ENCODE measurements at regions not wholly inside any gene's neighbourhood (a gene's known extent, or its start where the extent isn't known, plus 50 kb on each side); places are given as distances from the start of the nearest gene placed in this dataset.

- WGBS = 95% methylated on average over 1 of the region's 1 CpG
- Histone ChIP-seq H3K4me1 (peaks cover 6% of the 10 kb centered on the region), H3K36me3 (no peaks in the 10 kb centered on the region), H3K27ac (no peak overlapping the region), H3K4me3 (no peak overlapping the region), H3K27me3 (no peaks in the 10 kb centered on the region), H3K9me3 (no peaks in the 10 kb centered on the region)
- TF ChIP-seq POLR2A (IDR thresholded peaks at IDR 0.05) = no peak
- no peak for TF ChIP-seq POLR2AphosphoS5 (IDR thresholded peaks at IDR 0.05)
- TF ChIP-seq EP300 (IDR thresholded peaks at IDR 0.05) = no peak
- DNase-seq (ENCODE audit: low spot score in 2 of 2) = no peak
These were observed 102.6 kb upstream of the RBBP8 start for GRCh38 chr18:22830511-22830910.

- no peak for DNase-seq (ENCODE audit: low spot score in 2 of 2)
- 21% methylated on average over 1 of the region's 1 CpG for WGBS
- H3K27ac ChIP-seq = no peak overlapping the region
These were observed 101.7 kb upstream of the RBBP8 start for GRCh38 chr18:22831441-22831904.

DNA sequence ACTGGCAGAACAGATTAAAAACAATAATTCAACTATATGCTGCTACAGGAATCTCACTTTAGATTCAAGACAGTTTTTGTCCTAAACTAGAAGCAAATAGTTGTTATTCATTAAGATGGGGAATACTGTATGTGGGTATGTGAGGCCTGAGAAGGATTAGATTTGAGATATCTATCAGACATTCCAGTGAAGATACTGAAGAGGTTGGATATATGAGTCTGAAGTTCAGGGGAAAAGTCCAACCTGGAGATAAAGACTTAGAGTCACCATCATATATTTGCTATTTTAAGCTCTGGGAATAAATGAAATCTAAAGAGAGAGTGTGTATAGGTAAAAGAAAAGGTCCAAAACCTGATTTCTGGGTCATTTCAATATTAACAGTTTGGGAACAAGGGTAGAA is 96.2 kb upstream of the RBBP8 start:
- peaks cover 8% of the 10 kb centered on the region for H3K4me1 ChIP-seq
- H3K4me3 ChIP-seq = no peak overlapping the region
- DNase-seq (ENCODE audit: low spot score in 2 of 2) = no peak
- no peaks in the 10 kb centered on the region for H3K9me3 ChIP-seq
- H3K27me3 ChIP-seq = no peaks in the 10 kb centered on the region
- TF ChIP-seq EP300 (IDR thresholded peaks at IDR 0.05) (no peak), POLR2AphosphoS5 (IDR thresholded peaks at IDR 0.05) (no peak), CTCF (IDR thresholded peaks at IDR 0.05) (no peak), POLR2A (IDR thresholded peaks at IDR 0.05) (no peak)
- H3K36me3 ChIP-seq = no peaks in the 10 kb centered on the region
- H3K27ac ChIP-seq = no peak overlapping the region

More at GRCh38 chr18:22831441-22831904, 101.7 kb upstream of the RBBP8 start:
- Histone ChIP-seq H3K9me3 (no peaks in the 10 kb centered on the region), H3K27me3 (no peaks in the 10 kb centered on the region), H3K4me3 (no peak overlapping the region), H3K4me1 (peaks cover under 1% of the 10 kb centered on the region), H3K36me3 (no peaks in the 10 kb centered on the region)
- TF ChIP-seq CTCF (IDR thresholded peaks at IDR 0.05) = no peak
- TF ChIP-seq POLR2A (IDR thresholded peaks at IDR 0.05) = no peak
- no peak for TF ChIP-seq EP300 (IDR thresholded peaks at IDR 0.05)
- no peak for TF ChIP-seq POLR2AphosphoS5 (IDR thresholded peaks at IDR 0.05)

DNA sequence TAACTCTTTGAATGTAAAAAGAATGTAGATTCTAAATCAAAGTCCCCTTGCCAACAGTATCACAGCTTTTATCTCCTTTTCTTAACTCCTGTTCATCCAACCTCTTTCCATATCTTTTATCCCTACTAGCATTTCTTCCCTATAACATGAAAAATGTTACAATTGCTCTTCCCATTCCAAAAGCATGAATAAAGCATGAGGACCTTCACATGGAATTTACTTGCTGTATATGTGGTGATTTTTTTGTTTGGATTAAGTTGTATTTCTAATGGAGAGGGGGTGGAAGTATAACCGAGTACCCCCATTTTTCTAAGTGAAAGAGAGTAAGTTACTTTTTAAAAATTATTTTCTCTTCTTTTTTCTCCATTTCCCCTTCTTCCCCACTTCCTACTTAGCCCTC is 94.9 kb upstream of the RBBP8 start:
- H3K9me3 ChIP-seq = no peaks in the 10 kb centered on the region
- peaks cover 8% of the 10 kb centered on the region for H3K4me1 ChIP-seq
- no peak for TF ChIP-seq POLR2AphosphoS5 (IDR thresholded peaks at IDR 0.05)
- no peak for TF ChIP-seq CTCF (IDR thresholded peaks at IDR 0.05)
- TF ChIP-seq EP300 (IDR thresholded peaks at IDR 0.05) = no peak
- no peak for TF ChIP-seq POLR2A (IDR thresholded peaks at IDR 0.05)
- WGBS = 84% methylated on average over 1 of the region's 1 CpG
- H3K27ac ChIP-seq = no peak overlapping the region
- no peak for DNase-seq (ENCODE audit: low spot score in 2 of 2)
- no peak overlapping the region for H3K4me3 ChIP-seq
- H3K36me3 ChIP-seq = no peaks in the 10 kb centered on the region
- H3K27me3 ChIP-seq = no peaks in the 10 kb centered on the region

DNA sequence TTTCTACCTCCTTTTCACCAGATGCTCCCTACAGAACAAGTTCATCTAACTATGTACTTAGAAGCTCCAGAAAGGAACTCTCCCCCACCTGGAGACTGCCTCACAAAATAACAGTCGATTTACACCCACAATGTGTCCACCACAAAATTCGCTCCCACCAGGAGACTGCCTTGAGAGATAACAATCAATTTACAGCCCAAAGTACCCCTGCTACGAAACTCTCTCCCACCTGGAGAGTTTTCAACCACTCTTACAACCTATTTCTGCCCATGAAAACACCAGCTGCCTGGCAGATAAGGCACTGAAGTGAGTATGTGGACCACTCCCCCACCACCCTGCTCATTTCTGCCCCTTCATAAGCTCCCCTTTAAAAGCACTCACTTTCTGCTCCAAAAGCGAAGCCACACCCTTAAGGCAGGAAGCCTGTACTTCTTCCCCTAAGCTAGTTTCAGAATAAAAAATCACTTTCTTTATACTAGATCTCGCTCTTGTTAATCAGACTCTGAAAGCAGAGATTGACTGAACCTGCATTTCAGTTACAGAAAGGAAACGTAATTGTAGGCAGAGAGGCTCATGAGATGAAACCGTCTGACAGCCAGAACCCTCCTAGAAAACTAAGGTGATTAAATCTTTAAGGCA is 94.4 kb upstream of the RBBP8 start:
- H3K27me3 ChIP-seq = no peaks in the 10 kb centered on the region
- TF ChIP-seq CTCF (IDR thresholded peaks at IDR 0.05) = no peak
- TF ChIP-seq POLR2A (IDR thresholded peaks at IDR 0.05) = no peak
- TF ChIP-seq EP300 (IDR thresholded peaks at IDR 0.05) = no peak
- no peak for TF ChIP-seq POLR2AphosphoS5 (IDR thresholded peaks at IDR 0.05)
- no peak for DNase-seq (ENCODE audit: low spot score in 2 of 2)
- WGBS = 29% methylated on average over 7 of the region's 7 CpGs
- no peak overlapping the region for H3K4me3 ChIP-seq
- H3K9me3 ChIP-seq = no peaks in the 10 kb centered on the region
- no peaks in the 10 kb centered on the region for H3K36me3 ChIP-seq
- peaks cover 8% of the 10 kb centered on the region for H3K4me1 ChIP-seq
- no peak overlapping the region for H3K27ac ChIP-seq

All from suprapubic skin (tissue), 4 donors.